ENCODE measurements at regions not wholly inside any gene's neighbourhood (a gene's known extent, or its start where the extent isn't known, plus 50 kb on each side); places are given as distances from the start of the nearest gene placed in this dataset.

GRCh38 chr10:25786899-25787298 is 147.1 kb upstream of the MYO3A start:
- TF ChIP-seq POLR2A (IDR thresholded peaks at IDR 0.05) (no peak), CTCF (IDR thresholded peaks at IDR 0.05) (no peak)

Data from breast epithelium (tissue), 3 donors.